ENCODE measurements at regions not wholly inside any gene's neighbourhood (a gene's known extent, or its start where the extent isn't known, plus 50 kb on each side); places are given as distances from the start of the nearest gene placed in this dataset.

- DNase-seq, result no peak
Observed at GRCh38 chr11:10641912-10642697, 51.5 kb downstream of the IRAG1 start.

- DNase-seq, result peak in 1 of 2 donors; percentile 54
Observed at GRCh38 chr11:10641177-10641911, 52.2 kb downstream of the IRAG1 start.

- no peak for DNase-seq
Observed at GRCh38 chr11:10640308-10640707, 53.2 kb downstream of the IRAG1 start.

- no peak for DNase-seq
Observed at GRCh38 chr11:10639350-10639749, 54.2 kb downstream of the IRAG1 start.

- DNase-seq, result no peak
Observed at GRCh38 chr11:10638316-10638925, 55.1 kb downstream of the IRAG1 start.

GRCh38 chr11:10637731-10638151, 55.8 kb downstream of the IRAG1 start:
- no peak for DNase-seq

- no peak for DNase-seq
Observed at GRCh38 chr11:10634407-10634806, 59.1 kb downstream of the IRAG1 start.

- DNase-seq, result no peak
Observed at GRCh38 chr11:10633261-10633660, 60.3 kb downstream of the IRAG1 start.

GRCh38 chr11:10632483-10632882, 61.1 kb downstream of the IRAG1 start:
- DNase-seq, result no peak

GRCh38 chr11:10631761-10632160, 61.8 kb downstream of the IRAG1 start:
- no peak for DNase-seq

GRCh38 chr11:10629411-10630002, 61.0 kb upstream of the LYVE1 start:
- DNase-seq, result no peak

- DNase-seq, result peak in 1 of 2 donors; percentile 42
Observed at GRCh38 chr11:10628508-10629236, 60.2 kb upstream of the LYVE1 start.

GRCh38 chr11:10627816-10628215, 59.4 kb upstream of the LYVE1 start:
- DNase-seq, result no peak

GRCh38 chr11:10627291-10627690, 58.8 kb upstream of the LYVE1 start:
- DNase-seq, result no peak

- DNase-seq, result no peak
Observed at GRCh38 chr11:10625982-10626311, 57.5 kb upstream of the LYVE1 start.

- no peak for DNase-seq
Observed at GRCh38 chr11:10625281-10625981, 57.0 kb upstream of the LYVE1 start.

- DNase-seq, result no peak
Observed at GRCh38 chr11:10623797-10624761, 55.6 kb upstream of the LYVE1 start.

GRCh38 chr11:10622957-10623791, 54.7 kb upstream of the LYVE1 start:
- DNase-seq, result peak; percentile 16 to 69

GRCh38 chr11:10622108-10622507, 53.6 kb upstream of the LYVE1 start:
- no peak for DNase-seq

GRCh38 chr11:10619131-10619680, 50.7 kb upstream of the LYVE1 start:
- DNase-seq, result no peak

Data from CD4-positive, alpha-beta T cell treated with Interleukin-4 for 1 hour (primary cell).